ENCODE measurements at regions not wholly inside any gene's neighbourhood (a gene's known extent, or its start where the extent isn't known, plus 50 kb on each side); places are given as distances from the start of the nearest gene placed in this dataset.

DNA sequence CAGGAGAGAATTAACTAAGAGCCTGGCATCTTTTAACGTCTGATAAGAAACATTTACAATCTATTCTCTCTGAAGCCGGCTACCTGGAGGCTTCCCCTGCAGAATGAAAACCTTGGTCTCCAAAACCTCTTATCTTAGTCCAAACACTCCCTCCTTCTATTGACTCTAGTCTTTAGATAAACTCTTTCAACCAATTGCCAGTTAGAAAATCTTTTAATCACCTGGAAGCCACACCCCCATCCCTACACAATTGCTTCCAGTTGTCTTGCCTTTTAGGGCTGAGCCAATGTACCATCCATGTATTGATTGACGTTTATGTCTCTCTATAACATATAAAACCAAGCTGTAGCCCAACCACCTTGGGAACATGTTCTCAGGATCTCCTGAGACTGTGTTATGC is 1343.1 kb upstream of the C9orf72 start:
- FAIRE-seq, result no peak
- in situ Hi-C loops (cut with HindIII; ENCODE audit: extremely low pct_ligation_motif_present, low pct_unique_long_range_greater_than_20kb), result no loop called here
- no TSS peak for BruUV-seq (replicated peaks)
- no peak for TF ChIP-seq ZNF777 (CRISPR knock-in tag; IDR thresholded peaks at IDR 0.05)
- TF ChIP-seq, protein P1, sequence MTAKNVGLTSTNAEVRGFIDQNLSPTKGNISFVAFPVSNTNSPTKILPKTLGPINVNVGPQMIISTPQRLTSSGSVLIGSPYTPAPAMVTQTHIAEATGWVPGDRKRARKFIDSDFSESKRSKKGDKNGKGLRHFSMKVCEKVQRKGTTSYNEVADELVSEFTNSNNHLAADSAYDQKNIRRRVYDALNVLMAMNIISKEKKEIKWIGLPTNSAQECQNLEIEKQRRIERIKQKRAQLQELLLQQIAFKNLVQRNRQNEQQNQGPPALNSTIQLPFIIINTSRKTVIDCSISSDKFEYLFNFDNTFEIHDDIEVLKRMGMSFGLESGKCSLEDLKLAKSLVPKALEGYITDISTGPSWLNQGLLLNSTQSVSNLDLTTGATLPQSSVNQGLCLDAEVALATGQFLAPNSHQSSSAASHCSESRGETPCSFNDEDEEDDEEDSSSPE (CRISPR knock-in tag; IDR thresholded peaks at IDR 0.05), result no peak
- TF ChIP-seq ZBTB2 (CRISPR knock-in tag; IDR thresholded peaks at IDR 0.05; ENCODE audit: low read depth), result no peak
- TF ChIP-seq, protein P2, sequence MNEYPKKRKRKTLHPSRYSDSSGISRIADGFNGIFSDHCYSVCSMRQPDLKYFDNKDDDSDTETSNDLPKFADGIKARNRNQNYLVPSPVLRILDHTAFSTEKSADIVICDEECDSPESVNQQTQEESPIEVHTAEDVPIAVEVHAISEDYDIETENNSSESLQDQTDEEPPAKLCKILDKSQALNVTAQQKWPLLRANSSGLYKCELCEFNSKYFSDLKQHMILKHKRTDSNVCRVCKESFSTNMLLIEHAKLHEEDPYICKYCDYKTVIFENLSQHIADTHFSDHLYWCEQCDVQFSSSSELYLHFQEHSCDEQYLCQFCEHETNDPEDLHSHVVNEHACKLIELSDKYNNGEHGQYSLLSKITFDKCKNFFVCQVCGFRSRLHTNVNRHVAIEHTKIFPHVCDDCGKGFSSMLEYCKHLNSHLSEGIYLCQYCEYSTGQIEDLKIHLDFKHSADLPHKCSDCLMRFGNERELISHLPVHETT (CRISPR knock-in tag; conservative IDR thresholded peaks at IDR 0.05), result no peak
- no peak for TF ChIP-seq ZNF235 (CRISPR knock-in tag; IDR thresholded peaks at IDR 0.05; ENCODE audit: borderline replicate concordance)
- no peak for TF ChIP-seq GRHL1 (CRISPR knock-in tag; conservative IDR thresholded peaks at IDR 0.05)
- TF ChIP-seq, protein P3, sequence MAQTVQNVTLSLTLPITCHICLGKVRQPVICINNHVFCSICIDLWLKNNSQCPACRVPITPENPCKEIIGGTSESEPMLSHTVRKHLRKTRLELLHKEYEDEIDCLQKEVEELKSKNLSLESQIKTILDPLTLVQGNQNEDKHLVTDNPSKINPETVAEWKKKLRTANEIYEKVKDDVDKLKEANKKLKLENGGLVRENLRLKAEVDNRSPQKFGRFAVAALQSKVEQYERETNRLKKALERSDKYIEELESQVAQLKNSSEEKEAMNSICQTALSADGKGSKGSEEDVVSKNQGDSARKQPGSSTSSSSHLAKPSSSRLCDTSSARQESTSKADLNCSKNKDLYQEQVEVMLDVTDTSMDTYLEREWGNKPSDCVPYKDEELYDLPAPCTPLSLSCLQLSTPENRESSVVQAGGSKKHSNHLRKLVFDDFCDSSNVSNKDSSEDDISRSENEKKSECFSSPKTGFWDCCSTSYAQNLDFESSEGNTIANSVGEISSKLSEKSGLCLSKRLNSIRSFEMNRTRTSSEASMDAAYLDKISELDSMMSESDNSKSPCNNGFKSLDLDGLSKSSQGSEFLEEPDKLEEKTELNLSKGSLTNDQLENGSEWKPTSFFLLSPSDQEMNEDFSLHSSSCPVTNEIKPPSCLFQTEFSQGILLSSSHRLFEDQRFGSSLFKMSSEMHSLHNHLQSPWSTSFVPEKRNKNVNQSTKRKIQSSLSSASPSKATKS (CRISPR knock-in tag; IDR thresholded peaks at IDR 0.05), result no peak
- no peak for TF ChIP-seq HNRNPL (IDR thresholded peaks at IDR 0.05; ENCODE audit: low read depth, low read length)
- TF ChIP-seq PHF20 (CRISPR knock-in tag; IDR thresholded peaks at IDR 0.05), result no peak
- TF ChIP-seq, protein P4, sequence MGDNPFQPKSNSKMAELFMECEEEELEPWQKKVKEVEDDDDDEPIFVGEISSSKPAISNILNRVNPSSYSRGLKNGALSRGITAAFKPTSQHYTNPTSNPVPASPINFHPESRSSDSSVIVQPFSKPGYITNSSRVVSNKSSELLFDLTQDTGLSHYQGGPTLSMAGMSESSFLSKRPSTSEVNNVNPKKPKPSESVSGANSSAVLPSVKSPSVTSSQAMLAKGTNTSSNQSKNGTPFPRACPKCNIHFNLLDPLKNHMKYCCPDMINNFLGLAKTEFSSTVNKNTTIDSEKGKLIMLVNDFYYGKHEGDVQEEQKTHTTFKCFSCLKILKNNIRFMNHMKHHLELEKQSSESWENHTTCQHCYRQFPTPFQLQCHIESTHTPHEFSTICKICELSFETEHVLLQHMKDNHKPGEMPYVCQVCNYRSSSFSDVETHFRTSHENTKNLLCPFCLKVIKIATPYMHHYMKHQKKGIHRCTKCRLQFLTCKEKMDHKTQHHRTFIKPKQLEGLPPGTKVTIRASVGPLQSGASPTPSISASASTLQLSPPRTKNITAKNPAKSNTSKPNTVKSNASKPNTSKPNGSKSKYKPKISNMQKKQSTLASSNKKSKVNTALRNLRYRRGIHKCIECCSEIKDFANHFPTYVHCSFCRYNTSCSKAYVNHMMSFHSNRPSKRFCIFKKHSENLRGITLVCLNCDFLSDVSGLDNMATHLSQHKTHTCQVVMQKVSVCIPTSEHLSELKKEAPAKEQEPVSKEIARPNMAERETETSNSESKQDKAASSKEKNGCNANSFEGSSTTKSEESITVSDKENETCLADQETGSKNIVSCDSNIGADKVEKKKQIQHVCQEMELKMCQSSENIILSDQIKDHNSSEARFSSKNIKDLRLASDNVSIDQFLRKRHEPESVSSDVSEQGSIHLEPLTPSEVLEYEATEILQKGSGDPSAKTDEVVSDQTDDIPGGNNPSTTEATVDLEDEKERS (CRISPR knock-in tag; IDR thresholded peaks at IDR 0.05), result no peak
- TF ChIP-seq FOXK2 (IDR thresholded peaks at IDR 0.05), result no peak
- TF ChIP-seq ARID3A (IDR thresholded peaks at IDR 0.05; ENCODE audit: low read depth, low read length), result no peak

More for the DNA sequence above, 1343.1 kb upstream of the C9orf72 start:
- POLR2A ChIA-PET, result no interaction called here
- Histone ChIP-seq H3K36me3 (replicated peaks in 1 of 2; ENCODE audit: control insufficient read depth in 1 of 2, insufficient read depth in 2 of 2, low read length in 2 of 2) (no peaks in the 10 kb centered on the region), H3K4me2 (ENCODE audit: low read depth, low read length) (no peak overlapping the region), H3K27me3 (ENCODE audit: control insufficient read depth in 1 of 2, insufficient read depth in 2 of 2, low read length in 2 of 2) (no peaks in the 10 kb centered on the region), H4K20me1 (ENCODE audit: insufficient read depth, low read length) (no peaks in the 10 kb centered on the region), H3K27ac (ENCODE audit: extremely low read length, insufficient read depth, low read length) (no peak overlapping the region), H3K4me3 (replicated peaks in 1 of 3; ENCODE audit: insufficient read depth in 1 of 3, low read depth in 2 of 3, low read length in 3 of 3) (no peak overlapping the region), H3K9ac (ENCODE audit: insufficient read depth, low read depth, low read length) (no peak overlapping the region), H2AFZ (ENCODE audit: low read length) (no peak overlapping the region), H3K9me3 (ENCODE audit: low read length) (no peaks in the 10 kb centered on the region), H3K79me2 (ENCODE audit: insufficient read depth, low read length) (no peaks in the 10 kb centered on the region), H3K4me1 (ENCODE audit: insufficient read depth, low read length) (no peaks in the 10 kb centered on the region)
- DNase-seq (ENCODE audit: low spot score) (no peak), ATAC-seq (no peak)
- WGBS (ENCODE audit: low lambda C conversion rate), result 0% methylated on average over 3 of the region's 3 CpGs
- intact Hi-C loops (cut with micrococcal nuclease; ENCODE audit: unreplicated experiment), result no loop called here
- CTCF ChIA-PET (ENCODE audit: low intra/inter-chr PET ratio, low total read pairs), result no interaction called here
